ENCODE measurements at regions not wholly inside any gene's neighbourhood (a gene's known extent, or its start where the extent isn't known, plus 50 kb on each side); places are given as distances from the start of the nearest gene placed in this dataset.

DNA sequence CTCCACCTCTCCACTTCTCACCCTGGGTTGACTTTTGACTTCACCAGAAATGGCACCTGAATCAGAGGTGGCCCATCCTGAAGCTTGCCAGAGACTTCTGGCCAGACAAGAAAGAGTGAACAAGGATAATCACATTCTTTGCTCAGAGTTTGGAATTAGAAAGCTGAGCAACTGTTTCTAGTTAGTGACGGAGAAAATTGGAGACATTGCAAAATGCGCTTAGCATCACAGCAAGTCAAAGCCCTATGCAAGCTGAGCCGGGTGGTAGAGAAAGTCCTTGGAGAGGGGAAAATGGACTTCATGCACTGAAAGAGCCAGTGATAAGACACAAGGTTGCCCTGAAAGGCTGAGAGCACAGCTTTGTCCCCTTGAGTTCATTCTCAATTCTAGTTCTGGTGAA, 161.8 kb downstream of the PAH start:
- Mint-ChIP-seq H3K4me1 (ENCODE audit: low read depth) (no peaks in the 10 kb centered on the region), H3K9me3 (no peaks in the 10 kb centered on the region), H3K27ac (no peak overlapping the region), H3K4me3 (no peak overlapping the region), H3K27me3 (ENCODE audit: low read depth) (peaks cover 6% of the 10 kb centered on the region), H3K36me3 (ENCODE audit: low read depth) (no peaks in the 10 kb centered on the region)
- CTCF ChIA-PET, result no interaction called here
- intact Hi-C loops (cut with micrococcal nuclease), result no loop called here
- no peak for DNase-seq

DNA sequence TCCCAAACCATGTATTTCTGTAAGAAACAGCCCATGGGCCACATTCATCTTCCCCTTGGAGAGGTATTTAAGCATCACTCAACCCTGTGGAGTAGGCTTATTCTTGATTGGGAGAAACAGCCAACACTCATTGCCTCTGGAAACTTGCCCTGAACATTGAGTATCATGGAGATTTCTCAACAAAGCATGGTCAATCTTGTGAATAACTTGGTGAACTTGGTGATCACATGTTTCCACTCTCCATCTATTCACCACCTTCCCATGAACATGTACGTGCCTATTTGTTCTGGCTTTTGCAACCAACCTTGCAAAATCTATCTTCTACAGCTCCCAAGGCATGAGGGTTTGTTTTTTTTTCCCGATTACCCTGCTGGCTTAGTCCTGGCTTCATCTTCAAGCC, 163.2 kb downstream of the PAH start:
- Mint-ChIP-seq H3K36me3 (ENCODE audit: low read depth) (no peaks in the 10 kb centered on the region), H3K27ac (no peak overlapping the region), H3K9me3 (no peaks in the 10 kb centered on the region), H3K4me1 (ENCODE audit: low read depth) (no peaks in the 10 kb centered on the region), H3K4me3 (no peak overlapping the region), H3K27me3 (ENCODE audit: low read depth) (peaks cover 6% of the 10 kb centered on the region)
- intact Hi-C loops (cut with micrococcal nuclease), result no loop called here
- DNase-seq, result no peak
- CTCF ChIA-PET, result no interaction called here

DNA sequence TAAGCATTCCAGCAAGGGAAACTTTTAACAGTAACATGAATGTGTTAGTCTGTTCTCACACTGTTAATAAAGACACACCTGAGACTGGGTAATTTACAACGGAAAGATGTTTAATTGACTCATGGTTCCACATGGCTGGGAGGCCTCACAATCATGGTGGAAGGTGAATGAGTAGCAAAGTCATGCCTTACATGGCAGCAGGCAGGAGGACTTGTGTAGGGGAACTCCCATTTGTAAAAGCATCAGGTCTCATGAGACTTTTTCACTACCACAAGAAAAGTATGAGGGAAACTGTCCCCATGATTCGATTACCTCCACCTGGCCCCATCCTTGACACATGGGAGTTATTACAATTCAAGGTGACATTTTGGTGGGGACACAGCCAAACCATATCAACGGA, 168.3 kb downstream of the PAH start:
- Mint-ChIP-seq H3K27me3 (ENCODE audit: low read depth) (peaks cover 3% of the 10 kb centered on the region), H3K9me3 (peaks cover 5% of the 10 kb centered on the region), H3K4me3 (no peak overlapping the region), H3K27ac (no peak overlapping the region), H3K4me1 (ENCODE audit: low read depth) (no peaks in the 10 kb centered on the region), H3K36me3 (ENCODE audit: low read depth) (no peaks in the 10 kb centered on the region)
- intact Hi-C loops (cut with micrococcal nuclease), result no loop called here
- CTCF ChIA-PET, result no interaction called here
- no peak for DNase-seq

GRCh38 chr12:102746963-102747362, 170.1 kb downstream of the PAH start:
- Mint-ChIP-seq H3K9me3 (peaks cover 5% of the 10 kb centered on the region), H3K36me3 (ENCODE audit: low read depth) (no peaks in the 10 kb centered on the region), H3K4me1 (ENCODE audit: low read depth) (no peaks in the 10 kb centered on the region), H3K4me3 (no peak overlapping the region), H3K27me3 (ENCODE audit: low read depth) (no peaks in the 10 kb centered on the region), H3K27ac (no peak overlapping the region)
- no peak for DNase-seq
- CTCF ChIA-PET, result no interaction called here
- intact Hi-C loops (cut with micrococcal nuclease), result no loop called here

- H3K36me3 Mint-ChIP-seq (ENCODE audit: low read depth), result no peaks in the 10 kb centered on the region
- no peaks in the 10 kb centered on the region for H3K27me3 Mint-ChIP-seq (ENCODE audit: low read depth)
- CTCF ChIA-PET, result interaction anchor here (1.2 kb wide), 1 partner anchor 19 kb away, joined by 4 read pairs; no protein-coding TSS in a partner anchor
- DNase-seq, result no peak
- H3K4me1 Mint-ChIP-seq (ENCODE audit: low read depth), result no peaks in the 10 kb centered on the region
- peaks cover 5% of the 10 kb centered on the region for H3K9me3 Mint-ChIP-seq
- no peak overlapping the region for H3K4me3 Mint-ChIP-seq
- H3K27ac Mint-ChIP-seq, result no peak overlapping the region
- intact Hi-C loops (cut with micrococcal nuclease), result no loop called here
These were observed 171.0 kb downstream of the PAH start for GRCh38 chr12:102745971-102746600.

- Mint-ChIP-seq H3K27ac (no peak overlapping the region), H3K4me1 (ENCODE audit: low read depth) (no peaks in the 10 kb centered on the region), H3K4me3 (no peak overlapping the region), H3K36me3 (ENCODE audit: low read depth) (no peaks in the 10 kb centered on the region), H3K27me3 (ENCODE audit: low read depth) (no peaks in the 10 kb centered on the region), H3K9me3 (peaks cover 4% of the 10 kb centered on the region)
- DNase-seq, result no peak
- intact Hi-C loops (cut with micrococcal nuclease), result loop anchor here (2.0 kb wide), 1 partner anchor 802 kb away; no protein-coding TSS in a partner anchor
- CTCF ChIA-PET, result interaction anchor here (0.6 kb wide), 1 partner anchor 21 kb away, joined by 4 read pairs; no protein-coding TSS in a partner anchor
These were observed 175.8 kb downstream of the PAH start for GRCh38 chr12:102741196-102741595.

- DNase-seq, result no peak
- CTCF ChIA-PET, result interaction anchor here (0.6 to 1.2 kb wide), 3 partner anchors 22 to 800 kb away, joined by 3 to 5 read pairs (median 4); no protein-coding TSS in a partner anchor
- Mint-ChIP-seq H3K27me3 (ENCODE audit: low read depth) (no peaks in the 10 kb centered on the region), H3K9me3 (peaks cover 4% of the 10 kb centered on the region), H3K4me3 (no peak overlapping the region), H3K36me3 (ENCODE audit: low read depth) (no peaks in the 10 kb centered on the region), H3K4me1 (ENCODE audit: low read depth) (no peaks in the 10 kb centered on the region), H3K27ac (no peak overlapping the region)
- intact Hi-C loops (cut with micrococcal nuclease), result loop anchor here (2.0 kb wide), 1 partner anchor 802 kb away; no protein-coding TSS in a partner anchor
These were observed 176.7 kb downstream of the PAH start for GRCh38 chr12:102740141-102740955.

DNA sequence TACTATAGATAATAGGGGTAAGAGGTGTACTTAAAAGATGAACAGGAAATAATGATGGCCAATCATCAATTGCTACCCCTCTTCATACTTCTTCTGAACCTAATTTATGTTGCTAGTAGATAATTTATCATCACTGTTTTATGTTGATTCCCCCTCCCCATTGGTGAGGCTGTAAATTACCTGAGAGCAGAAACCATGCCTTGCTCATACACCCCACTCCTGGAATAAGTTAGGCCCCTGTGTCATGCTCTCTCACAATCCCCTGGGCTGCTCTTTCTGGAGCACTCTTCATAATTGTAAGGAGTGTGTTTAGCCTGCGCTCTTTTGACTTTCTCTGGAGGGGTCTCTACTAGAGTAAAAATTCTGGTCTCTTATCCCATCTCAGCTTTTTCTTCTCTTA, 180.7 kb downstream of the PAH start:
- H3K36me3 Mint-ChIP-seq (ENCODE audit: low read depth), result no peaks in the 10 kb centered on the region
- DNase-seq, result no peak
- intact Hi-C loops (cut with micrococcal nuclease), result no loop called here
- CTCF ChIA-PET, result no interaction called here
- no peak overlapping the region for H3K4me3 Mint-ChIP-seq
- peaks cover 4% of the 10 kb centered on the region for H3K9me3 Mint-ChIP-seq
- no peaks in the 10 kb centered on the region for H3K27me3 Mint-ChIP-seq (ENCODE audit: low read depth)
- H3K27ac Mint-ChIP-seq, result no peak overlapping the region
- no peaks in the 10 kb centered on the region for H3K4me1 Mint-ChIP-seq (ENCODE audit: low read depth)

DNA sequence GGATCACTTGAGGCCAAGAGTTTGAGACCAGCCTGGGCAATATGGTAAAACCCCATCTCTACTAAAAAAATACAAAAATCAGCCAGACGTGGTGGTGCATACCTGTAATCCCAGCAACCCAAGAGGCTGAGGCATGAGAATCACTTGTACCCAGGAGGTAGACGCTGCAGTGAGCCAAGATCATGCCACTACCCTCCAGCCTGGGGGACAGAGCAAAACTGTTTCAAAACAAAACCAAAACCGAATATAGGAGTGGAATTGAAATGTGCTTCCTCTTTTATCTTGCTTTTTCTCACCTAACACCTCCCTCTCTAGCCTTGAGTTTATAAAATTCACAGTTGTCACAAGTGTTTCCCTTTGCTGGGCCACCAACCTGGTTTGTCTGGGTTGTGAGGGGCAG, 181.9 kb downstream of the PAH start:
- Mint-ChIP-seq H3K9me3 (peaks cover 4% of the 10 kb centered on the region), H3K4me3 (no peak overlapping the region), H3K36me3 (ENCODE audit: low read depth) (no peaks in the 10 kb centered on the region), H3K27me3 (ENCODE audit: low read depth) (peaks cover 3% of the 10 kb centered on the region), H3K4me1 (ENCODE audit: low read depth) (no peaks in the 10 kb centered on the region), H3K27ac (no peak overlapping the region)
- intact Hi-C loops (cut with micrococcal nuclease), result no loop called here
- CTCF ChIA-PET, result no interaction called here
- DNase-seq, result no peak

- Mint-ChIP-seq H3K36me3 (ENCODE audit: low read depth) (no peaks in the 10 kb centered on the region), H3K27me3 (ENCODE audit: low read depth) (peaks cover 3% of the 10 kb centered on the region)
These were observed 186.0 kb downstream of the PAH start for GRCh38 chr12:102730996-102731395.

DNA sequence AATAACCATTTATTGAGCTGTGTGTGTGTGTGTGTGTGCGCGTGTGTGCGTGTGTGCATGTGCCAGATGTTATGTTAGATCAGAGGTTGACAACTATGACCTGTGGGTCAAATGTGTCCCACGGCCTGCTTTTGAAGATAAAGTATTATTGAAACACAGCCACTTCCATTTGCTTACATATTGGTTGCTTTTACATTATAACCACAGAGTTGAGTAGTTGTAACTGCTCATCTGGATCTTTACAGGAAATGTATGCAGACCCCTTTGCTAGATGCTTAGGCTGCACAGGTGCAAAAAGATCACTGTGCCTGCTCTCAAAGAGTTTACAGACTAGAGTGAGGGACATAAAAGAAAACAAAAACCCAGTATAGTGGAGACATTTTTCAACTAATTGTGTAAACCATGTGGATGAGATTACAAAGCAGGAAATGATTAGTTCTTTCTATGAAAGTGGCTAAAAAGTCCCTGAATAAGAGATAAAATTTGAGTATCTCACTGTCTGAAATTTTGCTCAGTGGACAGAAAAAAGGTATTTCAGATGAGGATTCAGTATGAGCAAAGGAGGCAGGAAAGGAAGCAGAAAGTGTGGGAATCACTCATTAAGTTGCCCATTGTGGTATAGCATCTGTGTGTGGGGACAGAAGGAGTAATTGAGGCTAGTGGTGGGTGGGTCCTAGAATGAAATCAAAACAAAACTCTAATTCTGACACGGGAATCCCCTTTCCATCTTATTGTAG, 188.4 kb downstream of the PAH start:
- no peaks in the 10 kb centered on the region for H3K36me3 Mint-ChIP-seq (ENCODE audit: low read depth)
- peaks cover 3% of the 10 kb centered on the region for H3K27me3 Mint-ChIP-seq (ENCODE audit: low read depth)
- H3K4me3 Mint-ChIP-seq, result no peak overlapping the region
- intact Hi-C loops (cut with micrococcal nuclease), result no loop called here
- H3K27ac Mint-ChIP-seq, result no peak overlapping the region
- no peak for DNase-seq
- H3K9me3 Mint-ChIP-seq, result no peaks in the 10 kb centered on the region
- H3K4me1 Mint-ChIP-seq (ENCODE audit: low read depth), result no peaks in the 10 kb centered on the region
- CTCF ChIA-PET, result no interaction called here

More at GRCh38 chr12:102730996-102731395, 186.0 kb downstream of the PAH start:
- Mint-ChIP-seq H3K4me3 (no peak overlapping the region), H3K27ac (no peak overlapping the region), H3K9me3 (no peaks in the 10 kb centered on the region), H3K4me1 (ENCODE audit: low read depth) (no peaks in the 10 kb centered on the region)
- DNase-seq, result no peak
- intact Hi-C loops (cut with micrococcal nuclease), result no loop called here
- CTCF ChIA-PET, result no interaction called here

DNA sequence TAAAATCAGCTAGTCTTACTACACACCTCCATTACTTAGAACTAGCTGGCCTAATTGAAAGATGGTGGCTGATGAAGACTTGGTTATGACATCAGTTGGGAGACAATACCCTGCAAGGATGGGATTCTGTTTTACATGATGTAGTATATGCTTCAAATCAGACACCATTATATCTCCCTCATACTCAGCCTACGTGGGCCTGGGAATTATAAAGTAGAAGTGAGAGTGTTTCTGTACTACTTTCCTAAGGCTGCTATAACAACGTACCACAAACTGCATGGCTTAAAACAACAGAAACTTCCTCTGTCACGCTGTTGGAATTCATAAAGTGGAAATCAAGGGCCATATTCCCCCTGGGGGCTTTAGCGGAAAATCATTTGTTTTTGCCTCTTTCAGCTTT, 190.4 kb downstream of the PAH start:
- intact Hi-C loops (cut with micrococcal nuclease), result no loop called here
- CTCF ChIA-PET, result no interaction called here

More for the DNA sequence above, 190.4 kb downstream of the PAH start:
- Mint-ChIP-seq H3K4me1 (ENCODE audit: low read depth) (no peaks in the 10 kb centered on the region), H3K9me3 (no peaks in the 10 kb centered on the region), H3K27ac (no peak overlapping the region), H3K27me3 (ENCODE audit: low read depth) (peaks cover 3% of the 10 kb centered on the region), H3K4me3 (no peak overlapping the region), H3K36me3 (ENCODE audit: low read depth) (no peaks in the 10 kb centered on the region)
- no peak for DNase-seq
